ENCODE measurements at regions not wholly inside any gene's neighbourhood (a gene's known extent, or its start where the extent isn't known, plus 50 kb on each side); places are given as distances from the start of the nearest gene placed in this dataset.

- no peak for TF ChIP-seq GATA2 (IDR thresholded peaks at IDR 0.05; ENCODE audit: low read depth, low read length)
- no peak for TF ChIP-seq GATA3 (IDR thresholded peaks at IDR 0.05; ENCODE audit: low read depth, low read length)
Observed at GRCh38 chr7:124295289-124295688, 262.4 kb upstream of the TMEM229A start.

All from SH-SY5Y (cell line).